NT2/D1 (cell line): ENCODE measurements at regions not wholly inside any gene's neighbourhood (a gene's known extent, or its start where the extent isn't known, plus 50 kb on each side); places are given as distances from the start of the nearest gene placed in this dataset.

Experiments used
- YY1 ChIP-seq: IDR thresholded peaks from 2 replicates; pipeline ENCODE4 v1.6.1; 2011; ENCODE audit not compliant: insufficient read length, insufficient read depth
- ZNF274 ChIP-seq: IDR thresholded peaks from 2 replicates; pipeline ENCODE4 v1.6.1; 2011; ENCODE audit warnings: mild to moderate bottlenecking, low read depth, low read length

DNA sequence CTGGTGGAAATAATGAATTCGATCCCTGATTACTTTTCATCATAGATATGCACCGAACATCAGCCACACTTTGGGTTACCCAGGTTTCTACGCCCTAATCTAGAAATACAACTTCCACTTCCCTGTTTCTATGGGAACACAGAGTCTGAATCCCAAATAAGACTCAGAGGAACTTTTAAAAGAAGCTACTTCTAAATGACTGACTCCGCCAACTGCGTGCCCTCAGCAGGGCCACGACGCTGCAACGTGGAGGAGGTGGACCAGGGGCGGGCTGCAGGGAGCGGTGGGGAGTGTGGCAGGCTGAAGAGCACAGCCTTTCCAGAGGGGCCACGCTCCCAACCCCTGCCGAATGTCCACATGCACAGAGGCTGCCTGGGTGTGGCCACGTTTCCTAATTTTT is 304.0 kb downstream of the SHANK2 start:
- TF ChIP-seq YY1 (no peak), ZNF274 (no peak)
